ENCODE measurements at regions not wholly inside any gene's neighbourhood (a gene's known extent, or its start where the extent isn't known, plus 50 kb on each side); places are given as distances from the start of the nearest gene placed in this dataset.

- TF ChIP-seq CTCF (IDR thresholded peaks at IDR 0.05 in 8 of 11, conservative IDR thresholded peaks at IDR 0.05 in 3 of 11) (no peak), POLR2AphosphoS5 (IDR thresholded peaks at IDR 0.05) (no peak), POLR2A (IDR thresholded peaks at IDR 0.05) (no peak)
Measured at GRCh38 chr5:71910741-71911140, 191.7 kb downstream of the CARTPT start.

Data from spleen (tissue), 7 donors.